ENCODE measurements at regions not wholly inside any gene's neighbourhood (a gene's known extent, or its start where the extent isn't known, plus 50 kb on each side); places are given as distances from the start of the nearest gene placed in this dataset.
A peak's percentile ranks its signal among the peaks of the same experiment; 100 is the strongest.

DNA sequence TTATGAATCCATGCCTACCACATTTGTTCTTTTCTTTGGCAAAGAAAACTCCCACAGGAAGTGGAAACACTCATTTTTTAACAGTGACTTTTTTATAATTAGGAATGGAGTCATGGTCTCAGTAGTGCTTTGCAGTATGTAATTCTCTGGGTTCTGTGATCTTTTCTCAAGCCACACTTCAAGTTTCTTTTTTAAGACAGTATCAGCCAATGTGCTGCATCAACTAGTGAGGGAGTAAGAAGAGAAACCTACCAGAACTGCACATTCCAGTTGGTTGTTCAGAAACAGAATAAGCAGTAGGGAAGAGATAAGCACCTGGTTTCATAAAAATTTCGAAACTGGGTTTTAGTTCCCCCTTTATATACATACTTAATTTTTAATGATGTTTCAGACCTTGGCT is 126.3 kb downstream of the FOXB1 start:
- no peak overlapping the region for H3K27ac ChIP-seq (ENCODE audit: low read depth, low read length)
- H4K20me1 ChIP-seq (ENCODE audit: insufficient read depth, low read length): no peaks in the 10 kb centered on the region
- no peaks in the 10 kb centered on the region for H3K36me3 ChIP-seq (ENCODE audit: insufficient read depth, low read length)
- DNase-seq (ENCODE audit: insufficient read length, low spot score, missing footprints): no peak
- H3K4me1 ChIP-seq (ENCODE audit: insufficient read depth, low read length): peaks cover 5% of the 10 kb centered on the region
- H3K79me2 ChIP-seq (ENCODE audit: insufficient read depth, low read length): no peaks in the 10 kb centered on the region
- no peaks in the 10 kb centered on the region for H3K9me3 ChIP-seq (ENCODE audit: low read depth, low read length)
- no peak overlapping the region for H2AFZ ChIP-seq (ENCODE audit: low read length)
- H3K27me3 ChIP-seq (ENCODE audit: insufficient read depth, low read length): peaks cover 26% of the 10 kb centered on the region
- H3K4me2 ChIP-seq (ENCODE audit: insufficient read depth, low read length): no peak overlapping the region
- H3K4me3 ChIP-seq (ENCODE audit: insufficient read depth, low read length): no peak overlapping the region
- TF ChIP-seq, protein P1, sequence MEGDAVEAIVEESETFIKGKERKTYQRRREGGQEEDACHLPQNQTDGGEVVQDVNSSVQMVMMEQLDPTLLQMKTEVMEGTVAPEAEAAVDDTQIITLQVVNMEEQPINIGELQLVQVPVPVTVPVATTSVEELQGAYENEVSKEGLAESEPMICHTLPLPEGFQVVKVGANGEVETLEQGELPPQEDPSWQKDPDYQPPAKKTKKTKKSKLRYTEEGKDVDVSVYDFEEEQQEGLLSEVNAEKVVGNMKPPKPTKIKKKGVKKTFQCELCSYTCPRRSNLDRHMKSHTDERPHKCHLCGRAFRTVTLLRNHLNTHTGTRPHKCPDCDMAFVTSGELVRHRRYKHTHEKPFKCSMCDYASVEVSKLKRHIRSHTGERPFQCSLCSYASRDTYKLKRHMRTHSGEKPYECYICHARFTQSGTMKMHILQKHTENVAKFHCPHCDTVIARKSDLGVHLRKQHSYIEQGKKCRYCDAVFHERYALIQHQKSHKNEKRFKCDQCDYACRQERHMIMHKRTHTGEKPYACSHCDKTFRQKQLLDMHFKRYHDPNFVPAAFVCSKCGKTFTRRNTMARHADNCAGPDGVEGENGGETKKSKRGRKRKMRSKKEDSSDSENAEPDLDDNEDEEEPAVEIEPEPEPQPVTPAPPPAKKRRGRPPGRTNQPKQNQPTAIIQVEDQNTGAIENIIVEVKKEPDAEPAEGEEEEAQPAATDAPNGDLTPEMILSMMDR (IDR thresholded peaks at IDR 0.05; ENCODE audit: extremely low read depth, low read depth, low read length): no peak

- no peaks in the 10 kb centered on the region for H3K36me3 ChIP-seq (ENCODE audit: insufficient read depth, low read length)
- H3K4me1 ChIP-seq (ENCODE audit: insufficient read depth, low read length): peaks cover 5% of the 10 kb centered on the region
- no peak overlapping the region for H3K4me2 ChIP-seq (ENCODE audit: insufficient read depth, low read length)
- H3K27me3 ChIP-seq (ENCODE audit: insufficient read depth, low read length): peaks cover 26% of the 10 kb centered on the region
- no peak for DNase-seq (ENCODE audit: insufficient read length, low spot score, missing footprints)
- no peaks in the 10 kb centered on the region for H4K20me1 ChIP-seq (ENCODE audit: insufficient read depth, low read length)
- no peaks in the 10 kb centered on the region for H3K79me2 ChIP-seq (ENCODE audit: insufficient read depth, low read length)
- no peak overlapping the region for H2AFZ ChIP-seq (ENCODE audit: low read length)
- no peak overlapping the region for H3K4me3 ChIP-seq (ENCODE audit: insufficient read depth, low read length)
- TF ChIP-seq, protein P1 (IDR thresholded peaks at IDR 0.05; ENCODE audit: extremely low read depth, low read depth, low read length): no peak
- no peak overlapping the region for H3K27ac ChIP-seq (ENCODE audit: low read depth, low read length)
- H3K9me3 ChIP-seq (ENCODE audit: low read depth, low read length): no peaks in the 10 kb centered on the region
Measured at GRCh38 chr15:60130821-60131220, 126.7 kb downstream of the FOXB1 start.

DNA sequence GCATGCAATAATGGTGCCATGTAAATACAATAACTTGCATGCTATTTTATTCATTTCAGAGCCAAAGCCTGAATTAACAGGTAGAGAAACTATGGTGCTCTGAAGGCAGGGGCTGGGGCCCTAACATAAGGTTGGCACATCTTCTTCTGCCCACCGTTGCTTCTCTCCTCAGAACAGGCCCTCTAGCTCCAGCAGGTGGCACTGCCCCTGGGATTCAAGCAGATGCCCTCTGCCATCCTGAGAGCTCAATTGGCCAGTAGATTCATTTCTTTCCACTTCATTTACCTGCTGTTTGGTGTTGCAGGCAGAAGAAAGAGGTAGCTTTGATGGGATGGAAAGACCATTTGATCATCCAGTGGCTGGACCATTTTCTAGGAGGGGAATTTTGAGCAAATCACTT is 130.5 kb downstream of the FOXB1 start:
- H3K36me3 ChIP-seq (ENCODE audit: insufficient read depth, low read length): no peaks in the 10 kb centered on the region
- DNase-seq (ENCODE audit: insufficient read length, low spot score, missing footprints): no peak
- no peak overlapping the region for H3K27ac ChIP-seq (ENCODE audit: low read depth, low read length)
- no peak overlapping the region for H2AFZ ChIP-seq (ENCODE audit: low read length)
- H3K4me1 ChIP-seq (ENCODE audit: insufficient read depth, low read length): no peaks in the 10 kb centered on the region
- H3K4me2 ChIP-seq (ENCODE audit: insufficient read depth, low read length): no peak overlapping the region
- H4K20me1 ChIP-seq (ENCODE audit: insufficient read depth, low read length): no peaks in the 10 kb centered on the region
- H3K27me3 ChIP-seq (ENCODE audit: insufficient read depth, low read length): peaks cover 31% of the 10 kb centered on the region
- H3K79me2 ChIP-seq (ENCODE audit: insufficient read depth, low read length): no peaks in the 10 kb centered on the region
- TF ChIP-seq, protein P1 (IDR thresholded peaks at IDR 0.05; ENCODE audit: extremely low read depth, low read depth, low read length): peak; percentile 39
- no peak overlapping the region for H3K4me3 ChIP-seq (ENCODE audit: insufficient read depth, low read length)
- no peaks in the 10 kb centered on the region for H3K9me3 ChIP-seq (ENCODE audit: low read depth, low read length)

- no peaks in the 10 kb centered on the region for H3K79me2 ChIP-seq (ENCODE audit: insufficient read depth, low read length)
- H3K27me3 ChIP-seq (ENCODE audit: insufficient read depth, low read length): peaks cover 36% of the 10 kb centered on the region
- no peak for DNase-seq (ENCODE audit: insufficient read length, low spot score, missing footprints)
- H3K4me2 ChIP-seq (ENCODE audit: insufficient read depth, low read length): no peak overlapping the region
- H4K20me1 ChIP-seq (ENCODE audit: insufficient read depth, low read length): no peaks in the 10 kb centered on the region
- no peaks in the 10 kb centered on the region for H3K9me3 ChIP-seq (ENCODE audit: low read depth, low read length)
- TF ChIP-seq, protein P1 (IDR thresholded peaks at IDR 0.05; ENCODE audit: extremely low read depth, low read depth, low read length): no peak
- no peaks in the 10 kb centered on the region for H3K4me1 ChIP-seq (ENCODE audit: insufficient read depth, low read length)
- H3K36me3 ChIP-seq (ENCODE audit: insufficient read depth, low read length): no peaks in the 10 kb centered on the region
- no peak overlapping the region for H2AFZ ChIP-seq (ENCODE audit: low read length)
- H3K4me3 ChIP-seq (ENCODE audit: insufficient read depth, low read length): no peak overlapping the region
- no peak overlapping the region for H3K27ac ChIP-seq (ENCODE audit: low read depth, low read length)
Measured at GRCh38 chr15:60135961-60136360, 131.8 kb downstream of the FOXB1 start.

Data from osteoblast (primary cell).